ENCODE measurements at regions not wholly inside any gene's neighbourhood (a gene's known extent, or its start where the extent isn't known, plus 50 kb on each side); places are given as distances from the start of the nearest gene placed in this dataset.

DNA sequence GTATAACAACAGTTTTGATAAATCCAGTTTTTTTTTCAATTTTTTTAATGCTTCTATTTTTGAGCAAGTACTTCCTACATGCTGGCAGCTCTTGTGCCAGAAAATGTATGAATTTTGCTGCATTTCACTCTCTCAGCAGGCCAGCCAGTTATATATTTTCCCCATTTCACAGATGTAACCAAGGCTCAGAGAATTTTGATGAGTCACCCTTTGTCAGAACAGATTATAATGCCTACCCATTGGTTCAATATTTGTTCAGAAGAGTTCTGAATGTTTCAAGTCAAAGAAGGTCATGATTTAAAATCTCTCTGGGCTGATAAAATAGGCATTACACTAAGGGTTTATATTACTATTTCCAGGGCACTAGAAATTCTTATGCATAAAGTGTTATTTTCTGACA, 452.2 kb downstream of the RWDD3 start:
- intact Hi-C loops (cut with micrococcal nuclease; ENCODE audit: unreplicated experiment), result no loop called here
- no peak for TF ChIP-seq EZH2phosphoT487 (IDR thresholded peaks at IDR 0.05; ENCODE audit: borderline replicate concordance, low read depth, low read length)
- TF ChIP-seq CTCF (conservative IDR thresholded peaks at IDR 0.05; ENCODE audit: low read length), result no peak
- POLR2A ChIA-PET, result no interaction called here
- Histone ChIP-seq H2AFZ (ENCODE audit: low read length) (no peak overlapping the region), H3K4me1 (ENCODE audit: insufficient read depth, low read length, poor library complexity, severe bottlenecking) (no peaks in the 10 kb centered on the region), H3K9me2 (ENCODE audit: insufficient read depth, low read length) (no peaks in the 10 kb centered on the region), H3K4me3 (ENCODE audit: low read depth, low read length, poor library complexity, severe bottlenecking) (no peak overlapping the region), H3K9me3 (ENCODE audit: low read length) (no peaks in the 10 kb centered on the region), H3K27ac (ENCODE audit: low read depth, low read length, poor library complexity, severe bottlenecking) (no peak overlapping the region), H3K4me2 (ENCODE audit: low read length) (no peak overlapping the region), H3K36me3 (ENCODE audit: insufficient read depth, low read length) (no peaks in the 10 kb centered on the region), H4K20me1 (ENCODE audit: insufficient read depth, low read length) (no peaks in the 10 kb centered on the region), H3K79me2 (ENCODE audit: insufficient read depth, low read depth, low read length) (no peaks in the 10 kb centered on the region)
- BruUV-seq (replicated peaks), result no TSS peak
- DNase-seq (ENCODE audit: low spot score), result no peak
- CTCF ChIA-PET (ENCODE audit: unreplicated experiment), result no interaction called here

DNA sequence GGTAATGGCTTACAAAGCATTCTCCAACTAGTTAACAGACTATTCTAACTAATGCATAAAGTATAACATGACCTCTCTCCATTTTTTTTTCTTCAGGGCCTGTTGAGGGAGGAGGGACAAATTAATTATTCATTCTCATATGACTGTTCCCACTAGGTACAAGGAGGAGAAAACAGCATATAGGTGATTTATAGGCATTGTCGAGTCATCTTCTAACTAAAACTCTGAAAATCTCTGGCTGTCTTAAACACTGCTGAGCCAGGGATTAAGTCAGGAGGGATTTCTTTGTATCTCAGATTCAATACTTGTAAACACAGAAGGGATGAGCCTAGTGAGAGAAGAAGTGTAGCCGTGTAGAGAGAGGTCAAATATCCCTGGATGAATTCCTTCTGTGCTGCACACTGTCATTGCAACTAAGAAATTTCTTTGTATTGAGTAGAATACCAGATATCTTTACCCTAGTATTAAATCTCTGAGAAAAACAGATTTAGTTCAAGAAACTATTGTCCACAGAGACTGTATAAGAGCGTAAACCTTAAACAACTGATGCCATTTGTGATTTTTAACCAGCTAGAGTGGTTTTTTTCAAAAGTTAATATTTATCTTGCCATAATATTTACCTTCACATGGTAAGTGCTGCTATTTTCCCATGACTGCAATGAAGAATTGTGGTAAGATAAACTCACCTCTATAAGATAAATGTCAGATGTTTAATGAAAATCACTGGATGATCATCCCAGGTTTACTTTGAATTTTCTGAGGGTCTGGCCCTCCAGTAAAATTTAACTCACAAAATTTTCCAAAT, 465.3 kb downstream of the RWDD3 start:
- TF ChIP-seq EZH2phosphoT487 (IDR thresholded peaks at IDR 0.05; ENCODE audit: borderline replicate concordance, low read depth, low read length) (no peak), CTCF (conservative IDR thresholded peaks at IDR 0.05; ENCODE audit: low read length) (no peak)
- Histone ChIP-seq H3K4me1 (ENCODE audit: insufficient read depth, low read length, poor library complexity, severe bottlenecking) (no peaks in the 10 kb centered on the region), H3K36me3 (ENCODE audit: insufficient read depth, low read length) (no peaks in the 10 kb centered on the region), H3K4me3 (ENCODE audit: low read depth, low read length, poor library complexity, severe bottlenecking) (no peak overlapping the region), H3K4me2 (ENCODE audit: low read length) (no peak overlapping the region), H4K20me1 (ENCODE audit: insufficient read depth, low read length) (no peaks in the 10 kb centered on the region), H3K79me2 (ENCODE audit: insufficient read depth, low read depth, low read length) (no peaks in the 10 kb centered on the region), H3K9me3 (ENCODE audit: low read length) (peaks cover 10% of the 10 kb centered on the region; the same call in 1 of the 2 replicates), H3K9me2 (ENCODE audit: insufficient read depth, low read length) (no peaks in the 10 kb centered on the region), H3K27ac (ENCODE audit: low read depth, low read length, poor library complexity, severe bottlenecking) (no peak overlapping the region), H2AFZ (ENCODE audit: low read length) (no peak overlapping the region)
- BruUV-seq (replicated peaks), result no TSS peak
- no peak for DNase-seq (ENCODE audit: low spot score)
- CTCF ChIA-PET (ENCODE audit: unreplicated experiment), result no interaction called here
- POLR2A ChIA-PET, result interaction anchor here (0.6 kb wide), 1 partner anchor 71 kb away, joined by 4 read pairs; no protein-coding TSS in a partner anchor
- intact Hi-C loops (cut with micrococcal nuclease; ENCODE audit: unreplicated experiment), result no loop called here

All from OCI-LY7 (cell line).